ENCODE measurements at regions not wholly inside any gene's neighbourhood (a gene's known extent, or its start where the extent isn't known, plus 50 kb on each side); places are given as distances from the start of the nearest gene placed in this dataset.

- Histone ChIP-seq H3K4me3 (ENCODE audit: low read length) (no peak overlapping the region), H3K9me3 (ENCODE audit: low read length) (no peaks in the 10 kb centered on the region), H3K36me3 (ENCODE audit: low read depth, low read length) (no peaks in the 10 kb centered on the region), H3K4me2 (ENCODE audit: low read length) (no peak overlapping the region), H4K20me1 (ENCODE audit: low read length) (no peaks in the 10 kb centered on the region), H3K27me3 (ENCODE audit: low read length) (no peaks in the 10 kb centered on the region), H3K79me2 (ENCODE audit: low read length) (no peaks in the 10 kb centered on the region), H2AFZ (ENCODE audit: low read length) (no peak overlapping the region), H3F3A (ENCODE audit: low read length, unreplicated experiment) (no peaks in the 10 kb centered on the region), H3K4me1 (ENCODE audit: insufficient read depth, low read length) (peaks cover 3% of the 10 kb centered on the region; the same call in 1 of the 2 replicates), H3K9me2 (replicated peaks; ENCODE audit: low read length) (no peaks in the 10 kb centered on the region), H3K27ac (ENCODE audit: low read length) (no peak overlapping the region), H3K9ac (ENCODE audit: low read length) (no peak overlapping the region)
- TF ChIP-seq EZH2phosphoT487 (IDR thresholded peaks at IDR 0.05; ENCODE audit: borderline replicate concordance, low read length) (no peak), CTCF (conservative IDR thresholded peaks at IDR 0.05; ENCODE audit: low read depth, low read length) (no peak), EZH2 (IDR thresholded peaks at IDR 0.05; ENCODE audit: low read length, unreplicated experiment) (no peak)
- intact Hi-C loops (cut with micrococcal nuclease), result no loop called here
- no peak for ATAC-seq
- no peak for DNase-seq
- ChIA-PET POLR2A (ENCODE audit: unreplicated experiment) (no interaction called here), CTCF (no interaction called here)
- BruUV-seq (replicated peaks), result no TSS peak
Observed at GRCh38 chr3:128553560-128553959, 60.6 kb upstream of the GATA2 start.

- H2AFZ ChIP-seq (ENCODE audit: low read length), result no peak overlapping the region
Observed at GRCh38 chr3:128551867-128552266, 58.9 kb upstream of the GATA2 start.

More at GRCh38 chr3:128551867-128552266, 58.9 kb upstream of the GATA2 start:
- Histone ChIP-seq H3K27me3 (ENCODE audit: low read length) (no peaks in the 10 kb centered on the region), H3K9me3 (ENCODE audit: low read length) (no peaks in the 10 kb centered on the region), H3K27ac (ENCODE audit: low read length) (no peak overlapping the region), H3K36me3 (ENCODE audit: low read depth, low read length) (no peaks in the 10 kb centered on the region), H3K4me2 (ENCODE audit: low read length) (no peak overlapping the region), H4K20me1 (ENCODE audit: low read length) (no peaks in the 10 kb centered on the region), H3K4me3 (ENCODE audit: low read length) (no peak overlapping the region), H3K9ac (ENCODE audit: low read length) (no peak overlapping the region), H3F3A (ENCODE audit: low read length, unreplicated experiment) (no peaks in the 10 kb centered on the region), H3K79me2 (ENCODE audit: low read length) (no peaks in the 10 kb centered on the region), H3K9me2 (replicated peaks; ENCODE audit: low read length) (no peaks in the 10 kb centered on the region), H3K4me1 (ENCODE audit: insufficient read depth, low read length) (peaks cover 3% of the 10 kb centered on the region; the same call in 1 of the 2 replicates)
- ChIA-PET CTCF (no interaction called here), POLR2A (ENCODE audit: unreplicated experiment) (no interaction called here)
- no peak for TF ChIP-seq EZH2 (IDR thresholded peaks at IDR 0.05; ENCODE audit: low read length, unreplicated experiment)
- no peak for TF ChIP-seq CTCF (conservative IDR thresholded peaks at IDR 0.05; ENCODE audit: low read depth, low read length)
- TF ChIP-seq EZH2phosphoT487 (IDR thresholded peaks at IDR 0.05; ENCODE audit: borderline replicate concordance, low read length), result no peak
- BruUV-seq (replicated peaks), result no TSS peak
- no peak for ATAC-seq
- DNase-seq, result no peak
- intact Hi-C loops (cut with micrococcal nuclease), result no loop called here
